ENCODE measurements at regions not wholly inside any gene's neighbourhood (a gene's known extent, or its start where the extent isn't known, plus 50 kb on each side); places are given as distances from the start of the nearest gene placed in this dataset.

DNA sequence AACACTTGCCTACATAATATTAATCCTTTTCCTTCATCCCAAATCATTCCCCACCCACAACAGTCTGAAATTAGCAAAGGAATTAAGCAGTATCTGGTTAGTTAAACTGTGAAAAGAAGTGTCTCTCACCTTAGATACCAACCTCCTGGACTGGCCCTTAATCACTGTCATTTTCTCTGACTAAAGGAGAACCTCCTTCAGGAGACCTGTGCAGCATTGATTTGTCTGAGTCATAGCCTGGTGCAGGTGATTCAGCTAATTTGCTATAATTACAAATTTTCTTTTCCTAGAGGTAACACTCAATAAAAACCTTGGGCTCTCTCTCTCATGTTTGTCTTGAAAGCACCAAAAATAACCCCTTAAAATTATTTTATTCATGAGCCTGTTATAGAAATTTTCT lies 279.8 kb upstream of the SEMA6D start:
- no peak for DNase-seq (ENCODE audit: low spot score)
- no peak overlapping the region for H3K27ac ChIP-seq (ENCODE audit: low read depth, low read length, poor library complexity, severe bottlenecking)
- H2AFZ ChIP-seq (ENCODE audit: low read length): no peak overlapping the region
- H3K36me3 ChIP-seq (ENCODE audit: insufficient read depth, low read length): no peaks in the 10 kb centered on the region
- intact Hi-C loops (cut with micrococcal nuclease; ENCODE audit: unreplicated experiment): no loop called here
- no peak overlapping the region for H3K4me3 ChIP-seq (ENCODE audit: low read depth, low read length, poor library complexity, severe bottlenecking)
- BruUV-seq (replicated peaks): no TSS peak
- POLR2A ChIA-PET: no interaction called here
- TF ChIP-seq, protein P1, sequence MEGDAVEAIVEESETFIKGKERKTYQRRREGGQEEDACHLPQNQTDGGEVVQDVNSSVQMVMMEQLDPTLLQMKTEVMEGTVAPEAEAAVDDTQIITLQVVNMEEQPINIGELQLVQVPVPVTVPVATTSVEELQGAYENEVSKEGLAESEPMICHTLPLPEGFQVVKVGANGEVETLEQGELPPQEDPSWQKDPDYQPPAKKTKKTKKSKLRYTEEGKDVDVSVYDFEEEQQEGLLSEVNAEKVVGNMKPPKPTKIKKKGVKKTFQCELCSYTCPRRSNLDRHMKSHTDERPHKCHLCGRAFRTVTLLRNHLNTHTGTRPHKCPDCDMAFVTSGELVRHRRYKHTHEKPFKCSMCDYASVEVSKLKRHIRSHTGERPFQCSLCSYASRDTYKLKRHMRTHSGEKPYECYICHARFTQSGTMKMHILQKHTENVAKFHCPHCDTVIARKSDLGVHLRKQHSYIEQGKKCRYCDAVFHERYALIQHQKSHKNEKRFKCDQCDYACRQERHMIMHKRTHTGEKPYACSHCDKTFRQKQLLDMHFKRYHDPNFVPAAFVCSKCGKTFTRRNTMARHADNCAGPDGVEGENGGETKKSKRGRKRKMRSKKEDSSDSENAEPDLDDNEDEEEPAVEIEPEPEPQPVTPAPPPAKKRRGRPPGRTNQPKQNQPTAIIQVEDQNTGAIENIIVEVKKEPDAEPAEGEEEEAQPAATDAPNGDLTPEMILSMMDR (conservative IDR thresholded peaks at IDR 0.05; ENCODE audit: low read length): no peak
- no peak for TF ChIP-seq EZH2phosphoT487 (IDR thresholded peaks at IDR 0.05; ENCODE audit: borderline replicate concordance, low read depth, low read length)
- no peaks in the 10 kb centered on the region for H3K9me2 ChIP-seq (ENCODE audit: insufficient read depth, low read length)
- H3K4me2 ChIP-seq (ENCODE audit: low read length): no peak overlapping the region
- H3K79me2 ChIP-seq (ENCODE audit: insufficient read depth, low read depth, low read length): no peaks in the 10 kb centered on the region
- CTCF ChIA-PET (ENCODE audit: unreplicated experiment): no interaction called here
- no peaks in the 10 kb centered on the region for H4K20me1 ChIP-seq (ENCODE audit: insufficient read depth, low read length)
- no peaks in the 10 kb centered on the region for H3K9me3 ChIP-seq (ENCODE audit: low read length)
- H3K4me1 ChIP-seq (ENCODE audit: insufficient read depth, low read length, poor library complexity, severe bottlenecking): no peaks in the 10 kb centered on the region

DNA sequence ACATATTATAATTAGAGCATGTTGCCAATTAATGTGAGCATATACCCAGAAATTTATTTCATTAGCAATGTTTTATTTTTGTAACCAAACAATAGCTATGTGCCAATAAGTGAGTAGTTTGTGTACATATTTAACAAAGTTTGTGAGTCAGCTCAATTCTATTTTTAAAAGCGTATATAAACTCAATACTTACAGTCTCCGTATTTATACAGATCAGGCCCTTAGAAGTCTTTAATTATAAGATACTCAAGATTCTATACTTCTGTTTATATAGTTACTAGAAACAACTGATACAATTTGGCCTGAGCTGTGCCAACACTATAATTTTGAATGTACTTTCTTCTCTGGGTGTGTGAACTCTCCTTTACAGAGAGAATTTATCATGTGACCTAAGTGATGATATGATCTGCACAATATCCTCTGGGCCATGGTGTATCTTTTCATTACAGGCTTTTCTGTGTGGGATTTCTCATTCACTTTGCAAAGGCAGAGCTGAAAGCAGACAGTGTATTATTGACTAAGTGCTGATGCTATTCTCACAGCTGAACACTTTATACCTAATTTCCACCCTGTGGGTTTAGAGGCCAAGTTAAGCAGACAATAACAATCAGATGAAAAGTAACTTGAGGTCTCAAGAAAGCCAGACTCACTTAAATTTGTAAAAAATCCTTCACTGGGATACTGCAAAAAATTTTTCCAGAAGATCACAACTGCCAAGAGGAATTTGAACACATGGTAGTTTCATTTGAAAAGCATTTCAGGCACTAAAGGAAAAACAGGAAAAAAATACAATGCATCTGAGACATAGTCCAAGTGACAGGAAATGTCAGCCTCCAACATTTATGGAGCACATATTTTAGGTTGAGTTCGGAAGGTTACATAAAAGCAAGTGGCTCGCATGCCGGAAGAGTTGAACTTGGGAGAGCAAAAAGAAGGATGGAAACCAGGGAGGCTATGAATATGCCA lies 277.9 kb upstream of the SEMA6D start:
- no peak overlapping the region for H2AFZ ChIP-seq (ENCODE audit: low read length)
- no peak for DNase-seq (ENCODE audit: low spot score)

More for the DNA sequence above, 277.9 kb upstream of the SEMA6D start:
- Histone ChIP-seq H3K4me2 (ENCODE audit: low read length) (no peak overlapping the region), H3K36me3 (ENCODE audit: insufficient read depth, low read length) (no peaks in the 10 kb centered on the region), H3K79me2 (ENCODE audit: insufficient read depth, low read depth, low read length) (no peaks in the 10 kb centered on the region), H3K9me3 (ENCODE audit: low read length) (no peaks in the 10 kb centered on the region), H4K20me1 (ENCODE audit: insufficient read depth, low read length) (no peaks in the 10 kb centered on the region), H3K4me1 (ENCODE audit: insufficient read depth, low read length, poor library complexity, severe bottlenecking) (no peaks in the 10 kb centered on the region), H3K9me2 (ENCODE audit: insufficient read depth, low read length) (no peaks in the 10 kb centered on the region), H3K4me3 (ENCODE audit: low read depth, low read length, poor library complexity, severe bottlenecking) (no peak overlapping the region), H3K27ac (ENCODE audit: low read depth, low read length, poor library complexity, severe bottlenecking) (no peak overlapping the region)
- CTCF ChIA-PET (ENCODE audit: unreplicated experiment): no interaction called here
- TF ChIP-seq, protein P1 (conservative IDR thresholded peaks at IDR 0.05; ENCODE audit: low read length): no peak
- TF ChIP-seq EZH2phosphoT487 (IDR thresholded peaks at IDR 0.05; ENCODE audit: borderline replicate concordance, low read depth, low read length): no peak
- POLR2A ChIA-PET: no interaction called here
- no TSS peak for BruUV-seq (replicated peaks)
- intact Hi-C loops (cut with micrococcal nuclease; ENCODE audit: unreplicated experiment): no loop called here

Measured in OCI-LY7 (cell line).